ENCODE measurements at regions not wholly inside any gene's neighbourhood (a gene's known extent, or its start where the extent isn't known, plus 50 kb on each side); places are given as distances from the start of the nearest gene placed in this dataset.

DNA sequence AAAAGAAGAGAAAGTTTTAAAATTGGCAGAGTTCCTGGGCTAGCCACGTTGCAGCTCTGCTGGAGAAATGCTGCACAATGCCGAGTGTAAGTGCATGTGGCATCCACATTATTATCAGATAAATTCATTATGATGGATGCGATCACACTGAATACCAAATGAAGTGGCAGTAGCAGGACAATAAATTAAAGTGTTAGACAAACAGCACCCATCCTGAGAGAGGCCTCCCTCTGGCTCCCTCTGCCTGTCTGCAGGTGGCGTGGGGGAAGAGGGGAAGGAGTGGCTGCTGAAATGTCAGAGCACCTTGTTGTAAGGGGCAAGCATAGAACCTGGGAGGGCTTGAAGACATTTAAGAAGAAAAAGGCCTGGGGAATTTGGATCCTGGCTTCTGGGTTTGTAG lies 324.1 kb downstream of the HAPSTR1 start:
- TF ChIP-seq, protein P1, sequence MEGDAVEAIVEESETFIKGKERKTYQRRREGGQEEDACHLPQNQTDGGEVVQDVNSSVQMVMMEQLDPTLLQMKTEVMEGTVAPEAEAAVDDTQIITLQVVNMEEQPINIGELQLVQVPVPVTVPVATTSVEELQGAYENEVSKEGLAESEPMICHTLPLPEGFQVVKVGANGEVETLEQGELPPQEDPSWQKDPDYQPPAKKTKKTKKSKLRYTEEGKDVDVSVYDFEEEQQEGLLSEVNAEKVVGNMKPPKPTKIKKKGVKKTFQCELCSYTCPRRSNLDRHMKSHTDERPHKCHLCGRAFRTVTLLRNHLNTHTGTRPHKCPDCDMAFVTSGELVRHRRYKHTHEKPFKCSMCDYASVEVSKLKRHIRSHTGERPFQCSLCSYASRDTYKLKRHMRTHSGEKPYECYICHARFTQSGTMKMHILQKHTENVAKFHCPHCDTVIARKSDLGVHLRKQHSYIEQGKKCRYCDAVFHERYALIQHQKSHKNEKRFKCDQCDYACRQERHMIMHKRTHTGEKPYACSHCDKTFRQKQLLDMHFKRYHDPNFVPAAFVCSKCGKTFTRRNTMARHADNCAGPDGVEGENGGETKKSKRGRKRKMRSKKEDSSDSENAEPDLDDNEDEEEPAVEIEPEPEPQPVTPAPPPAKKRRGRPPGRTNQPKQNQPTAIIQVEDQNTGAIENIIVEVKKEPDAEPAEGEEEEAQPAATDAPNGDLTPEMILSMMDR (IDR thresholded peaks at IDR 0.05), result no peak
- no peak for TF ChIP-seq POLR2AphosphoS5 (IDR thresholded peaks at IDR 0.05)
- TF ChIP-seq EP300 (IDR thresholded peaks at IDR 0.05), result no peak

Data from sigmoid colon (tissue), 4 donors.